H1 (cell line): ENCODE measurements at regions not wholly inside any gene's neighbourhood (a gene's known extent, or its start where the extent isn't known, plus 50 kb on each side); places are given as distances from the start of the nearest gene placed in this dataset.

Experiments used
- CTCF ChIA-PET: fragments of 300-600 bp; sonication (Branson Sonifier 250); formaldehyde crosslinking; loops from one replicate; lab custom pipeline; 2021; ENCODE audit not compliant: partially characterized antibody; lab: Charles Lee
- POLR2A ChIA-PET: fragments of 300-600 bp; sonication (Branson Sonifier 250); formaldehyde crosslinking; loops from one replicate; lab custom pipeline; 2021; ENCODE audit warnings: inconsistent platforms; ENCODE audit not compliant: partially characterized antibody; lab: Charles Lee
- DNase-seq, 2 experiments: peaks; one replicate each; pipeline versions ENCODE4 v3.0.0 to v3.0.0-alpha.2; 2010 to 2022; ENCODE audit warnings: low spot score in 2 of 2, low read depth in 1 of 2, mixed read lengths in 1 of 2
- FAIRE-seq: peaks from 2 replicates; lab custom pipeline; 2011; peaks lifted over from hg19 to GRCh38; lab: Jason Lieb, UNC
- H2AFZ ChIP-seq: 2 replicates; pipeline ENCODE4 v1.8.1; 2012; ENCODE audit warnings: low read length, inconsistent platforms
- H2AK5ac ChIP-seq: 2 replicates; pipeline ENCODE4 v1.6.1; 2013; ENCODE audit warnings: low read depth, low read length
- H2BK120ac ChIP-seq: replicated peaks from 2 replicates; pipeline ENCODE3; 2013; ENCODE audit warnings: low read depth, low read length, inconsistent platforms
- H2BK12ac ChIP-seq: 2 replicates; pipeline ENCODE4 v1.6.1; 2013; ENCODE audit warnings: low read depth, low read length
- H2BK15ac ChIP-seq: 2 replicates; pipeline ENCODE4 v1.6.1; 2013; ENCODE audit warnings: low read length
- H2BK20ac ChIP-seq: 2 replicates; pipeline ENCODE4 v1.6.1; 2013; ENCODE audit warnings: low read length
- H2BK5ac ChIP-seq: 2 replicates; pipeline ENCODE4 v1.6.1; 2013; ENCODE audit warnings: low read depth, low read length
- H3K14ac ChIP-seq: 2 replicates; pipeline ENCODE4 v1.6.1; 2013; ENCODE audit warnings: inconsistent platforms; ENCODE audit not compliant: insufficient read length
- H3K18ac ChIP-seq: 2 replicates; pipeline ENCODE4 v1.6.1; 2013; ENCODE audit warnings: low read length; ENCODE audit errors: extremely low read depth
- H3K23ac ChIP-seq: 2 replicates; pipeline ENCODE4 v1.6.1; 2013; ENCODE audit warnings: inconsistent platforms; ENCODE audit not compliant: insufficient read length
- H3K23me2 ChIP-seq: 2 replicates; pipeline ENCODE4 v1.6.1; 2013; ENCODE audit warnings: low read depth, low read length
- H3K27ac ChIP-seq: 2 replicates; pipeline ENCODE4 v1.6.1; 2011; ENCODE audit warnings: low read depth, low read length, inconsistent platforms
- H3K27me3 ChIP-seq, 4 experiments: replicated peaks in 1 of 4; 1 replicate in 1 of 4; 2 replicates in 3 of 4; pipeline versions ENCODE4 v1.6.1 to v1.8.1; 2011 to 2013; ENCODE audit warnings: low read length in 3 of 4, mild to moderate bottlenecking in 3 of 4, inconsistent platforms in 2 of 4, mixed read lengths in 2 of 4, moderate library complexity in 1 of 4; ENCODE audit not compliant: control insufficient read depth in 3 of 4, insufficient read depth in 3 of 4; ENCODE audit errors: extremely low read depth in 1 of 4
- H3K36me3 ChIP-seq, 4 experiments: 2 replicates each; pipeline versions ENCODE4 v1.6.1 to v1.8.1; 2011 to 2013; ENCODE audit warnings: mild to moderate bottlenecking in 4 of 4, low read length in 3 of 4, moderate library complexity in 2 of 4, control low read depth in 1 of 4, inconsistent platforms in 1 of 4; ENCODE audit not compliant: insufficient read depth in 4 of 4, control insufficient read depth in 2 of 4
- H3K4ac ChIP-seq: replicated peaks from 2 replicates; pipeline ENCODE3; 2013; ENCODE audit warnings: low read length, low read depth, mixed read lengths, inconsistent platforms; ENCODE audit not compliant: insufficient read length
- H3K4me1 ChIP-seq, 4 experiments: replicated peaks in 1 of 4; 1 replicate in 1 of 4; 2 replicates in 3 of 4; pipeline versions ENCODE4 v1.6.1 to v1.8.1; 2011 to 2013; ENCODE audit warnings: low read length in 3 of 4, inconsistent platforms in 2 of 4, mixed read lengths in 1 of 4; ENCODE audit not compliant: insufficient read depth in 4 of 4, control insufficient read depth in 3 of 4
- H3K4me2 ChIP-seq, 2 experiments: 2 replicates each; pipeline versions ENCODE4 v1.6.1 to v1.8.1; 2011 to 2013; ENCODE audit warnings: low read depth in 2 of 2, low read length in 2 of 2, control low read depth in 1 of 2, inconsistent platforms in 1 of 2, mild to moderate bottlenecking in 1 of 2; ENCODE audit not compliant: insufficient read depth in 1 of 2
- H3K4me3 ChIP-seq, 4 experiments: fragments of 200-600, 300-600 bp in 1 of 4; sonication (generic), shearing (Covaris generic), sonication (Bioruptor Twin) in 1 of 4; 2 replicates each; pipeline versions ENCODE4 v1.5.1 to v1.8.1; 2011 to 2016; ENCODE audit warnings: low read length in 4 of 4, low read depth in 3 of 4, control low read depth in 2 of 4, inconsistent platforms in 2 of 4, mild to moderate bottlenecking in 2 of 4, mixed read lengths in 1 of 4, moderate library complexity in 1 of 4; ENCODE audit not compliant: insufficient read depth in 2 of 4; ENCODE audit errors: extremely low read depth in 1 of 4
- H3K56ac ChIP-seq: replicated peaks from 2 replicates; pipeline ENCODE3; 2013; ENCODE audit warnings: low read depth, mild to moderate bottlenecking, mixed read lengths, low read length, inconsistent platforms; ENCODE audit not compliant: insufficient read length
- H3K79me1 ChIP-seq: 2 replicates; pipeline ENCODE4 v1.6.1; 2013; ENCODE audit warnings: low read depth, low read length, control low read depth
- H3K79me2 ChIP-seq, 2 experiments: 2 replicates each; pipeline versions ENCODE4 v1.6.1 to v1.8.1; 2012 to 2013; ENCODE audit warnings: low read length in 2 of 2, mild to moderate bottlenecking in 2 of 2, inconsistent platforms in 1 of 2; ENCODE audit not compliant: insufficient read depth in 2 of 2, control insufficient read depth in 1 of 2
- H3K9ac ChIP-seq, 4 experiments: replicated peaks in 1 of 4; 1 replicate in 1 of 4; 2 replicates in 3 of 4; pipeline versions ENCODE4 v1.6.1 to v1.8.1; 2011 to 2013; ENCODE audit warnings: low read depth in 3 of 4, low read length in 3 of 4, control low read depth in 2 of 4, mild to moderate bottlenecking in 2 of 4, moderate library complexity in 2 of 4, inconsistent platforms in 1 of 4; ENCODE audit errors: extremely low read depth in 1 of 4
- H3K9me3 ChIP-seq, 2 experiments: 2 replicates each; pipeline versions ENCODE4 v1.6.1 to v1.8.1; 2012 to 2013; ENCODE audit warnings: mild to moderate bottlenecking in 2 of 2, moderate library complexity in 2 of 2, control low read depth in 1 of 2, inconsistent platforms in 1 of 2, low read depth in 1 of 2, low read length in 1 of 2, mixed read lengths in 1 of 2; ENCODE audit not compliant: insufficient read depth in 2 of 2
- H4K20me1 ChIP-seq, 2 experiments: replicated peaks in 1 of 2; 2 replicates each; pipeline versions ENCODE3 to v1.8.1; 2011 to 2013; ENCODE audit warnings: inconsistent platforms in 2 of 2, low read length in 2 of 2, mild to moderate bottlenecking in 1 of 2; ENCODE audit not compliant: insufficient read depth in 2 of 2, control insufficient read depth in 1 of 2
- H4K5ac ChIP-seq: 2 replicates; pipeline ENCODE4 v1.6.1; 2013; ENCODE audit warnings: low read length, low read depth, mixed read lengths, inconsistent platforms; ENCODE audit not compliant: insufficient read length
- H4K8ac ChIP-seq: 2 replicates; pipeline ENCODE4 v1.8.0; 2013; ENCODE audit warnings: mild to moderate bottlenecking, moderate library complexity, low read length, inconsistent platforms; ENCODE audit not compliant: insufficient read depth; ENCODE audit errors: extremely low read depth
- H4K91ac ChIP-seq: replicated peaks from 2 replicates; pipeline ENCODE3; 2013; ENCODE audit warnings: low read length, mixed read lengths, inconsistent platforms; ENCODE audit not compliant: insufficient read length
- BRCA1 ChIP-seq: IDR thresholded peaks from 2 replicates; pipeline ENCODE4 v1.6.1; 2012; ENCODE audit warnings: low read depth, low read length, improper control_type of control experiment
- CEBPB ChIP-seq: IDR thresholded peaks from 2 replicates; pipeline ENCODE4 v1.6.1; 2012; ENCODE audit warnings: low read depth, low read length
- KDM5A ChIP-seq: fragments of 200-600 bp; IDR thresholded peaks from 2 replicates; pipeline ENCODE4 v1.7.1; 2012; ENCODE audit warnings: mild to moderate bottlenecking, low read length, inconsistent platforms, mixed read lengths
- RAD21 ChIP-seq, 2 experiments: IDR thresholded peaks in 1 of 2; conservative IDR thresholded peaks in 1 of 2; 2 replicates each; pipeline ENCODE4 v1.6.1; 2011; ENCODE audit warnings: low read depth in 2 of 2, low read length in 2 of 2, improper control_type of control experiment in 1 of 2, inconsistent platforms in 1 of 2, mild to moderate bottlenecking in 1 of 2, moderate library complexity in 1 of 2
- RFX5 ChIP-seq: IDR thresholded peaks from 2 replicates; pipeline ENCODE4 v1.6.1; 2011; ENCODE audit warnings: low read depth, low read length, improper control_type of control experiment, borderline replicate concordance
- RNF2 ChIP-seq: fragments of 200-900, 300-1000 bp; sonication (generic); IDR thresholded peaks from 2 replicates; pipeline ENCODE4 v1.7.1; 2016; ENCODE audit warnings: borderline replicate concordance, low read depth, mild to moderate bottlenecking, antibody characterized with exemption, low read length; ENCODE audit not compliant: poor library complexity, severe bottlenecking; ENCODE audit errors: missing control alignments
- RXRA ChIP-seq: IDR thresholded peaks from 2 replicates; pipeline ENCODE4 v1.6.1; 2011; ENCODE audit warnings: low read depth, mild to moderate bottlenecking, low read length, moderate library complexity; ENCODE audit not compliant: insufficient read depth
- SIX5 ChIP-seq: IDR thresholded peaks from 2 replicates; pipeline ENCODE4 v1.6.1; 2011; ENCODE audit warnings: mild to moderate bottlenecking, low read depth, low read length
- TAF1 ChIP-seq: IDR thresholded peaks from 2 replicates; pipeline ENCODE4 v1.6.1; 2011; ENCODE audit warnings: mild to moderate bottlenecking, low read depth, low read length
- ZNF274 ChIP-seq: IDR thresholded peaks from 2 replicates; pipeline ENCODE4 v1.7.0; 2012; ENCODE audit warnings: low read length, borderline replicate concordance; ENCODE audit errors: extremely low read depth
- WGBS, 2 experiments: shearing (Covaris generic) in 1 of 2; methylation state at CpG; one replicate each; pipeline versions ENCODE4 v1.1.6 to v1.1.7; 2013 to 2015; ENCODE audit warnings: low lambda C conversion rate in 2 of 2, mixed read lengths in 2 of 2, inconsistent platforms in 1 of 2, low coverage in 1 of 2, missing lambda C conversion rate in 1 of 2; ENCODE audit not compliant: insufficient replicate concordance in 2 of 2, insufficient coverage in 1 of 2, insufficient read length in 1 of 2; ENCODE audit errors: extremely low coverage in 1 of 2, missing lambda C conversion rate in 1 of 2; 5-methylcytosine and 5-hydroxymethylcytosine counted together

DNA sequence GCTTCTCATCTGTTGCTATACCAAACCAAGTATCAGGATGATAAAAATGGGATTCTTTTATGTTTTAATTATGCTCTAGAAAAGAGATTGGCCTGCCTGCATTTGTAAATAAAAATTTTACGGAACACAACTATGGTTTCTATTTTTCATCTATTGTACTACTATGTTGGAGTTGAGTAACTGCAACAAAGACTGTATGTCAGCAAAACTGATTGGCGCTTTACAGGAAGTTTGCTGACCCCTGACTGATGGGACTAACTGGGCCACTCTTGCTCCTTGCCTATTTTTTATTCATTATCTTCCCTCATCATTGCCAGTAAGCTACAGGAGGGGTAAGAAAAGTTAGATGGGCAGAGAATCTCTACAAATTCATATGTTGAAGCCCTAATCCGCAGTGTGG is 242.3 kb downstream of the FSIP2 start:
- Histone ChIP-seq H3K4me3 (no peak overlapping the region), H4K20me1 (no peaks in the 10 kb centered on the region), H2AFZ (no peak overlapping the region), H3K79me2 (no peaks in the 10 kb centered on the region), H3K23ac (no peak overlapping the region), H3K18ac (no peak overlapping the region), H2BK120ac (no peak overlapping the region), H3K4me2 (no peak overlapping the region), H3K27ac (no peak overlapping the region), H3K79me1 (no peaks in the 10 kb centered on the region), H3K9ac (no peak overlapping the region), H3K4me1 (peaks cover 0 to 2% (median 0%) of the 10 kb centered on the region in 4 experiments; a peak in 1 of 7 replicates), H3K56ac (no peak overlapping the region), H2BK15ac (no peak overlapping the region), H3K36me3 (no peaks in the 10 kb centered on the region), H4K91ac (no peak overlapping the region), H4K8ac (no peak overlapping the region), H2AK5ac (no peak overlapping the region), H2BK5ac (no peak overlapping the region), H3K23me2 (no peaks in the 10 kb centered on the region), H2BK12ac (no peak overlapping the region), H3K4ac (no peak overlapping the region), H3K27me3 (no peaks in the 10 kb centered on the region), H3K14ac (no peak overlapping the region), H2BK20ac (no peak overlapping the region), H4K5ac (no peak overlapping the region), H3K9me3 (no peaks in the 10 kb centered on the region)
- CTCF ChIA-PET = interaction anchor here (0.6 to 2.9 kb wide), 4 partner anchors 13 to 277 kb away, joined by 3 to 9 read pairs (median 6); no protein-coding TSS in a partner anchor
- POLR2A ChIA-PET = no interaction called here
- no peak for DNase-seq
- FAIRE-seq = no peak
- WGBS, 2 experiments = 89% methylated on average over 3 of the region's 3 CpGs; no CpG with 5 or more reads in 1 of the 2 experiments
- no peak for TF ChIP-seq RFX5
- no peak for TF ChIP-seq TAF1
- TF ChIP-seq RNF2 = no peak
- TF ChIP-seq RAD21 (IDR thresholded peaks at IDR 0.05 in 1 of 2, conservative IDR thresholded peaks at IDR 0.05 in 1 of 2; ENCODE audit: low read depth in 2 of 2, low read length in 2 of 2) = no peak
- TF ChIP-seq ZNF274 = no peak
- TF ChIP-seq BRCA1 = no peak
- no peak for TF ChIP-seq SIX5
- TF ChIP-seq CEBPB = no peak
- TF ChIP-seq RXRA = no peak
- no peak for TF ChIP-seq KDM5A
